Lower leg skin (tissue), 3 donors: ENCODE measurements at regions not wholly inside any gene's neighbourhood (a gene's known extent, or its start where the extent isn't known, plus 50 kb on each side); places are given as distances from the start of the nearest gene placed in this dataset.

ENCODE experiments used
- POLR2A ChIP-seq, 2 donors: fragments of 450-650 bp; IDR thresholded peaks; one replicate each; pipeline ENCODE4 v1.6.1; 2016 to 2017; ENCODE audit warnings: antibody characterized with exemption in 2 of 2, mild to moderate bottlenecking in 1 of 2, moderate library complexity in 1 of 2
- TF ChIP-seq, protein P1 (sequence below), 3 donors: fragments of 450-650 bp; IDR thresholded peaks; one replicate each; pipeline ENCODE4 v1.5.1; 2016; ENCODE audit warnings: antibody characterized with exemption in 3 of 3, mild to moderate bottlenecking in 3 of 3, moderate library complexity in 2 of 3

DNA sequence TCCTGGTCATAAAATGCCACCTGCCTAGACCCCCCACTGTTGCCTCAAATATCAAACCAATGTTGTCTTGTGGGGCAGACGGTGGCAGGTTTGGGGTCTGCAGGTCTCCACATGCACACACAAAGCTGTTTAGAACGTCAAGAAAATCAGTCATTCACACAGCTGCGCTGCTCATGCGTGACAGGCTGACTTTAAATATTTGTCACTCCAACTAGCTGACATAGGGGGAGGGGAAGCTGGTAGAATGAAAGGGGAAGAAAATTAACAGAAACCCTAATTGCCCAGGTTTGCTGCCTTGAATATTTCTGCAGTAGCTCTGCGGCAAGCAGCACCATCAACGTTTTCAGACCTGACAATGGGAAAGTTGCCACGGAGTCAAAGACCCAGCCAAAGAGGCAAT lies 201.8 kb downstream of the ABHD5 start:
- TF ChIP-seq, protein P1, sequence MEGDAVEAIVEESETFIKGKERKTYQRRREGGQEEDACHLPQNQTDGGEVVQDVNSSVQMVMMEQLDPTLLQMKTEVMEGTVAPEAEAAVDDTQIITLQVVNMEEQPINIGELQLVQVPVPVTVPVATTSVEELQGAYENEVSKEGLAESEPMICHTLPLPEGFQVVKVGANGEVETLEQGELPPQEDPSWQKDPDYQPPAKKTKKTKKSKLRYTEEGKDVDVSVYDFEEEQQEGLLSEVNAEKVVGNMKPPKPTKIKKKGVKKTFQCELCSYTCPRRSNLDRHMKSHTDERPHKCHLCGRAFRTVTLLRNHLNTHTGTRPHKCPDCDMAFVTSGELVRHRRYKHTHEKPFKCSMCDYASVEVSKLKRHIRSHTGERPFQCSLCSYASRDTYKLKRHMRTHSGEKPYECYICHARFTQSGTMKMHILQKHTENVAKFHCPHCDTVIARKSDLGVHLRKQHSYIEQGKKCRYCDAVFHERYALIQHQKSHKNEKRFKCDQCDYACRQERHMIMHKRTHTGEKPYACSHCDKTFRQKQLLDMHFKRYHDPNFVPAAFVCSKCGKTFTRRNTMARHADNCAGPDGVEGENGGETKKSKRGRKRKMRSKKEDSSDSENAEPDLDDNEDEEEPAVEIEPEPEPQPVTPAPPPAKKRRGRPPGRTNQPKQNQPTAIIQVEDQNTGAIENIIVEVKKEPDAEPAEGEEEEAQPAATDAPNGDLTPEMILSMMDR (IDR thresholded peaks at IDR 0.05): no peak
- no peak for TF ChIP-seq POLR2A (IDR thresholded peaks at IDR 0.05)
